ENCODE measurements at regions not wholly inside any gene's neighbourhood (a gene's known extent, or its start where the extent isn't known, plus 50 kb on each side); places are given as distances from the start of the nearest gene placed in this dataset.

DNA sequence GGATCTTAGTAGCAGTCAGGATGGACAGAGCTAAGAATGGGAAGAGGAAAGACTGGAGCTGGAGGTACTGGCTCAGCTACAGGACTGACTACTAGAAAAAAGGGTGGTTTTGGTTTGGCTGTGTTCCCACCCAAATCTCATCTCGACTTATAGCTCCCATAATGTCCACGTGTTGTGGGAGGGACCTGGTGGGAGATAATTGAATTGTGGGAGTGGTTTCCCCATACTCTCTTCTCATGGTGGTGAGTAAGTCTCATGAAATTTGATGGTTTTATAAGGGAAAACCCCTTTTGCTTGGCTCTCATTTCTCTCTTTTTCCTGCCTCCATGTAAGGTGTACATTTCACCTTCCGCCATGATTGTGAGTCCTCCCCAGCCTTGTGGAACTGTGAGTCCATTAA lies 466.5 kb upstream of the DEPDC1 start:
- no peak overlapping the region for H3K4me2 ChIP-seq
- DNase-seq, result no peak
- POLR2A ChIA-PET, result no interaction called here
- H3K9me2 ChIP-seq, result no peaks in the 10 kb centered on the region
- WGBS (ENCODE audit: low lambda C conversion rate), result 31% methylated on average over 3 of the region's 3 CpGs
- no peak overlapping the region for H3K27ac ChIP-seq (ENCODE audit: low read depth in 2 of 2, low read length in 1 of 2)
- no peaks in the 10 kb centered on the region for H3F3A ChIP-seq (replicated peaks; ENCODE audit: insufficient read depth)
- H3K79me2 ChIP-seq (ENCODE audit: insufficient read depth), result no peaks in the 10 kb centered on the region
- CTCF ChIA-PET, result no interaction called here
- H3K9ac ChIP-seq, result no peak overlapping the region
- H4K20me1 ChIP-seq (ENCODE audit: insufficient read depth), result no peaks in the 10 kb centered on the region
- no peaks in the 10 kb centered on the region; a peak in 1 of 4 replicates for H3K4me1 ChIP-seq (ENCODE audit: control insufficient read depth in 1 of 2, insufficient read depth in 2 of 2, low read depth in 1 of 2, low read length in 1 of 2)
- TF ChIP-seq, protein P1, sequence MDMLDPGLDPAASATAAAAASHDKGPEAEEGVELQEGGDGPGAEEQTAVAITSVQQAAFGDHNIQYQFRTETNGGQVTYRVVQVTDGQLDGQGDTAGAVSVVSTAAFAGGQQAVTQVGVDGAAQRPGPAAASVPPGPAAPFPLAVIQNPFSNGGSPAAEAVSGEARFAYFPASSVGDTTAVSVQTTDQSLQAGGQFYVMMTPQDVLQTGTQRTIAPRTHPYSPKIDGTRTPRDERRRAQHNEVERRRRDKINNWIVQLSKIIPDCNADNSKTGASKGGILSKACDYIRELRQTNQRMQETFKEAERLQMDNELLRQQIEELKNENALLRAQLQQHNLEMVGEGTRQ (IDR thresholded peaks at IDR 0.05; ENCODE audit: borderline replicate concordance, low read depth, low read length), result no peak
- TF ChIP-seq, protein P2, sequence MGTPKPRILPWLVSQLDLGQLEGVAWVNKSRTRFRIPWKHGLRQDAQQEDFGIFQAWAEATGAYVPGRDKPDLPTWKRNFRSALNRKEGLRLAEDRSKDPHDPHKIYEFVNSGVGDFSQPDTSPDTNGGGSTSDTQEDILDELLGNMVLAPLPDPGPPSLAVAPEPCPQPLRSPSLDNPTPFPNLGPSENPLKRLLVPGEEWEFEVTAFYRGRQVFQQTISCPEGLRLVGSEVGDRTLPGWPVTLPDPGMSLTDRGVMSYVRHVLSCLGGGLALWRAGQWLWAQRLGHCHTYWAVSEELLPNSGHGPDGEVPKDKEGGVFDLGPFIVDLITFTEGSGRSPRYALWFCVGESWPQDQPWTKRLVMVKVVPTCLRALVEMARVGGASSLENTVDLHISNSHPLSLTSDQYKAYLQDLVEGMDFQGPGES (IDR thresholded peaks at IDR 0.05; ENCODE audit: low read depth, low read length), result no peak
- no peak for TF ChIP-seq FOXJ3 (CRISPR knock-in tag; IDR thresholded peaks at IDR 0.05)
- no peak for TF ChIP-seq GATA2 (CRISPR knock-in tag; IDR thresholded peaks at IDR 0.05)
- TF ChIP-seq MEF2A (IDR thresholded peaks at IDR 0.05; ENCODE audit: borderline replicate concordance, low read depth), result no peak
- no peak for TF ChIP-seq YY1 (IDR thresholded peaks at IDR 0.05; ENCODE audit: low read depth)
- no peak for TF ChIP-seq RAD21 (IDR thresholded peaks at IDR 0.05; ENCODE audit: low read length)
- TF ChIP-seq, protein P3, sequence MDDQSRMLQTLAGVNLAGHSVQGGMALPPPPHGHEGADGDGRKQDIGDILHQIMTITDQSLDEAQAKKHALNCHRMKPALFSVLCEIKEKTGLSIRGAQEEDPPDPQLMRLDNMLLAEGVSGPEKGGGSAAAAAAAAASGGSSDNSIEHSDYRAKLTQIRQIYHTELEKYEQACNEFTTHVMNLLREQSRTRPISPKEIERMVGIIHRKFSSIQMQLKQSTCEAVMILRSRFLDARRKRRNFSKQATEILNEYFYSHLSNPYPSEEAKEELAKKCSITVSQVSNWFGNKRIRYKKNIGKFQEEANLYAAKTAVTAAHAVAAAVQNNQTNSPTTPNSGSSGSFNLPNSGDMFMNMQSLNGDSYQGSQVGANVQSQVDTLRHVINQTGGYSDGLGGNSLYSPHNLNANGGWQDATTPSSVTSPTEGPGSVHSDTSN (IDR thresholded peaks at IDR 0.05), result no peak
- no peak for TF ChIP-seq GABPA (IDR thresholded peaks at IDR 0.05; ENCODE audit: low read depth)
- TF ChIP-seq JUND (IDR thresholded peaks at IDR 0.05), result no peak
- no peak for TF ChIP-seq FOXM1 (IDR thresholded peaks at IDR 0.05; ENCODE audit: low read depth)
- H3K4me3 ChIP-seq (ENCODE audit: low read depth in 2 of 2, low read length in 1 of 2), result no peak overlapping the region
- H3K36me3 ChIP-seq (replicated peaks in 1 of 2; ENCODE audit: control insufficient read depth in 1 of 2, insufficient read depth in 2 of 2, low read length in 1 of 2), result no peaks in the 10 kb centered on the region
- H3K9me3 ChIP-seq, result no peaks in the 10 kb centered on the region
- H3K27me3 ChIP-seq (ENCODE audit: insufficient read depth), result no peaks in the 10 kb centered on the region
- no peak overlapping the region for H2AFZ ChIP-seq (ENCODE audit: low read depth)

DNA sequence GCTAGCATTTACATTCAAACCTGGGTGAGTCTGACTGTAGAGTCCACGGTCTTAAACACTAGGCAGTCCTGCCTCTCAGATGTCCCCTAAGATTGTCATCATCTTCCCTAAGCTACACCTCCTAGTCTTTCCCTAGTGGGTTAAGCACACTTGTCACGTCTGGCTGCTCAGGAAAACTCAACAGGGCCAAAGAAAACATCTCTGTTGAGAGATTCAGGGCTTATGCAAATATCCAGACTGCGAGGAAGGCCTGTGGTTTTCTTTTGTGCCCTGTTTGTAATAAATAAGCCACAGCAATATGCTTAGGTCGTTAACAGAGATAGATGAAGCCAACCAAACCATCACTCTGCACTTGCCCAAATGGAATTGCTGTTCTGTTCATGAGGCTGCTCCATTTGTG lies 472.6 kb upstream of the DEPDC1 start:
- TF ChIP-seq, protein P4, sequence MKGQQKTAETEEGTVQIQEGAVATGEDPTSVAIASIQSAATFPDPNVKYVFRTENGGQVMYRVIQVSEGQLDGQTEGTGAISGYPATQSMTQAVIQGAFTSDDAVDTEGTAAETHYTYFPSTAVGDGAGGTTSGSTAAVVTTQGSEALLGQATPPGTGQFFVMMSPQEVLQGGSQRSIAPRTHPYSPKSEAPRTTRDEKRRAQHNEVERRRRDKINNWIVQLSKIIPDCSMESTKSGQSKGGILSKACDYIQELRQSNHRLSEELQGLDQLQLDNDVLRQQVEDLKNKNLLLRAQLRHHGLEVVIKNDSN (IDR thresholded peaks at IDR 0.05; ENCODE audit: borderline replicate concordance, low read depth), result no peak
- TF ChIP-seq TCF12 (IDR thresholded peaks at IDR 0.05), result no peak
- TF ChIP-seq TEAD4 (IDR thresholded peaks at IDR 0.05; ENCODE audit: borderline replicate concordance, insufficient read depth), result no peak
- TF ChIP-seq, protein P2 (IDR thresholded peaks at IDR 0.05; ENCODE audit: low read depth, low read length), result no peak
- no peak for TF ChIP-seq MXI1 (IDR thresholded peaks at IDR 0.05; ENCODE audit: low read depth, low read length)
- TF ChIP-seq, protein P5, sequence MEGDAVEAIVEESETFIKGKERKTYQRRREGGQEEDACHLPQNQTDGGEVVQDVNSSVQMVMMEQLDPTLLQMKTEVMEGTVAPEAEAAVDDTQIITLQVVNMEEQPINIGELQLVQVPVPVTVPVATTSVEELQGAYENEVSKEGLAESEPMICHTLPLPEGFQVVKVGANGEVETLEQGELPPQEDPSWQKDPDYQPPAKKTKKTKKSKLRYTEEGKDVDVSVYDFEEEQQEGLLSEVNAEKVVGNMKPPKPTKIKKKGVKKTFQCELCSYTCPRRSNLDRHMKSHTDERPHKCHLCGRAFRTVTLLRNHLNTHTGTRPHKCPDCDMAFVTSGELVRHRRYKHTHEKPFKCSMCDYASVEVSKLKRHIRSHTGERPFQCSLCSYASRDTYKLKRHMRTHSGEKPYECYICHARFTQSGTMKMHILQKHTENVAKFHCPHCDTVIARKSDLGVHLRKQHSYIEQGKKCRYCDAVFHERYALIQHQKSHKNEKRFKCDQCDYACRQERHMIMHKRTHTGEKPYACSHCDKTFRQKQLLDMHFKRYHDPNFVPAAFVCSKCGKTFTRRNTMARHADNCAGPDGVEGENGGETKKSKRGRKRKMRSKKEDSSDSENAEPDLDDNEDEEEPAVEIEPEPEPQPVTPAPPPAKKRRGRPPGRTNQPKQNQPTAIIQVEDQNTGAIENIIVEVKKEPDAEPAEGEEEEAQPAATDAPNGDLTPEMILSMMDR (IDR thresholded peaks at IDR 0.05), result no peak
- TF ChIP-seq ELF1 (IDR thresholded peaks at IDR 0.05), result no peak
- no peak for TF ChIP-seq NFIC (IDR thresholded peaks at IDR 0.05; ENCODE audit: borderline replicate concordance)
- no peak for TF ChIP-seq GATA2 (CRISPR knock-in tag; IDR thresholded peaks at IDR 0.05)

More for the DNA sequence above, 472.6 kb upstream of the DEPDC1 start:
- no peaks in the 10 kb centered on the region for H3K36me3 ChIP-seq (replicated peaks in 1 of 2; ENCODE audit: control insufficient read depth in 1 of 2, insufficient read depth in 2 of 2, low read length in 1 of 2)
- no peak overlapping the region for H3K9ac ChIP-seq
- 28% methylated on average over 4 of the region's 4 CpGs for WGBS (ENCODE audit: low lambda C conversion rate)
- no peak for DNase-seq
- H3K4me3 ChIP-seq (ENCODE audit: low read depth in 2 of 2, low read length in 1 of 2), result no peak overlapping the region
- no peaks in the 10 kb centered on the region for H3K27me3 ChIP-seq (ENCODE audit: insufficient read depth)
- no peak overlapping the region for H2AFZ ChIP-seq (ENCODE audit: low read depth)
- H3K27ac ChIP-seq (ENCODE audit: low read depth in 2 of 2, low read length in 1 of 2), result no peak overlapping the region
- no peaks in the 10 kb centered on the region for H3K79me2 ChIP-seq (ENCODE audit: insufficient read depth)
- ChIA-PET CTCF (no interaction called here), POLR2A (no interaction called here)
- no peaks in the 10 kb centered on the region for H4K20me1 ChIP-seq (ENCODE audit: insufficient read depth)
- H3F3A ChIP-seq (replicated peaks; ENCODE audit: insufficient read depth), result no peaks in the 10 kb centered on the region
- H3K4me2 ChIP-seq, result no peak overlapping the region
- no peaks in the 10 kb centered on the region; a peak in 1 of 4 replicates for H3K4me1 ChIP-seq (ENCODE audit: control insufficient read depth in 1 of 2, insufficient read depth in 2 of 2, low read depth in 1 of 2, low read length in 1 of 2)
- no peaks in the 10 kb centered on the region for H3K9me3 ChIP-seq
- no peaks in the 10 kb centered on the region for H3K9me2 ChIP-seq

All from SK-N-SH (cell line).